ENCODE measurements at regions not wholly inside any gene's neighbourhood (a gene's known extent, or its start where the extent isn't known, plus 50 kb on each side); places are given as distances from the start of the nearest gene placed in this dataset.

GRCh38 chr15:98513428-98513986 lies 134.8 kb upstream of the IGF1R start:
- DNase-seq (ENCODE audit: low read depth, low spot score): no peak
- no peak overlapping the region for H3K4me3 Mint-ChIP-seq
- H3K27ac Mint-ChIP-seq (ENCODE audit: unreplicated experiment): no peak overlapping the region
- H3K9me3 Mint-ChIP-seq: peaks cover 2% of the 10 kb centered on the region
- H3K36me3 Mint-ChIP-seq (ENCODE audit: low read depth): no peaks in the 10 kb centered on the region
- TF ChIP-seq, protein P1, sequence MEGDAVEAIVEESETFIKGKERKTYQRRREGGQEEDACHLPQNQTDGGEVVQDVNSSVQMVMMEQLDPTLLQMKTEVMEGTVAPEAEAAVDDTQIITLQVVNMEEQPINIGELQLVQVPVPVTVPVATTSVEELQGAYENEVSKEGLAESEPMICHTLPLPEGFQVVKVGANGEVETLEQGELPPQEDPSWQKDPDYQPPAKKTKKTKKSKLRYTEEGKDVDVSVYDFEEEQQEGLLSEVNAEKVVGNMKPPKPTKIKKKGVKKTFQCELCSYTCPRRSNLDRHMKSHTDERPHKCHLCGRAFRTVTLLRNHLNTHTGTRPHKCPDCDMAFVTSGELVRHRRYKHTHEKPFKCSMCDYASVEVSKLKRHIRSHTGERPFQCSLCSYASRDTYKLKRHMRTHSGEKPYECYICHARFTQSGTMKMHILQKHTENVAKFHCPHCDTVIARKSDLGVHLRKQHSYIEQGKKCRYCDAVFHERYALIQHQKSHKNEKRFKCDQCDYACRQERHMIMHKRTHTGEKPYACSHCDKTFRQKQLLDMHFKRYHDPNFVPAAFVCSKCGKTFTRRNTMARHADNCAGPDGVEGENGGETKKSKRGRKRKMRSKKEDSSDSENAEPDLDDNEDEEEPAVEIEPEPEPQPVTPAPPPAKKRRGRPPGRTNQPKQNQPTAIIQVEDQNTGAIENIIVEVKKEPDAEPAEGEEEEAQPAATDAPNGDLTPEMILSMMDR (conservative IDR thresholded peaks at IDR 0.05): no peak
- no peaks in the 10 kb centered on the region for H3K4me1 Mint-ChIP-seq
- peaks cover 2% of the 10 kb centered on the region for H3K27me3 Mint-ChIP-seq (ENCODE audit: low read depth)

DNA sequence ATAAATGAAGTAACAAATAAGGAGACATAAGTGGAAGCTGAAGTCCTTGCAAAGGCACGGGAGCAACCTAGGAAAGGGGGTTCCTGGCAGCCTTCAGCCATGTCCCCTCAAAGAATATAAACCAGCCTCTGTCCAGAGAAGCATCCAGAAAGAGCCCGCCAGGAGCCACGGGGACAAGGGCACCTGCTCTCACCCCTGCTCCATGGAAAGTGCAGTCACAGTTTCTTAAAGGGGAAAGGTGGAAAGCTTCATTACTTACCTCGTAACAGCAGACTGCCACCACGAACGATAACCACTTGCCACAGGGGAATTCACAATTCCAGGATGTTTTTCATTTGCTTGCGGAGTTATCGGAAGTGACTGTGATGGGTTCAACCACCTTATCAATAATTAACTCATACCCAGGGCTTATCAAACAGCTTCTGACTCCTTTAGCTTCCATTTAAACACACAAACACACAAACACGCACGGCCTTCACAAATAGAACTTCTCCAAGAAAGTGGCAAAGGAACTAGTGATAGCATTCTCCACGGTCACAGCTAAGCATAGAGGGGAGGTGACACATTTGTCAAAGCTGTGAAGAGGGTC lies 134.2 kb upstream of the IGF1R start:
- TF ChIP-seq, protein P1 (conservative IDR thresholded peaks at IDR 0.05): no peak
- peaks cover 3% of the 10 kb centered on the region for H3K4me1 Mint-ChIP-seq

DNA sequence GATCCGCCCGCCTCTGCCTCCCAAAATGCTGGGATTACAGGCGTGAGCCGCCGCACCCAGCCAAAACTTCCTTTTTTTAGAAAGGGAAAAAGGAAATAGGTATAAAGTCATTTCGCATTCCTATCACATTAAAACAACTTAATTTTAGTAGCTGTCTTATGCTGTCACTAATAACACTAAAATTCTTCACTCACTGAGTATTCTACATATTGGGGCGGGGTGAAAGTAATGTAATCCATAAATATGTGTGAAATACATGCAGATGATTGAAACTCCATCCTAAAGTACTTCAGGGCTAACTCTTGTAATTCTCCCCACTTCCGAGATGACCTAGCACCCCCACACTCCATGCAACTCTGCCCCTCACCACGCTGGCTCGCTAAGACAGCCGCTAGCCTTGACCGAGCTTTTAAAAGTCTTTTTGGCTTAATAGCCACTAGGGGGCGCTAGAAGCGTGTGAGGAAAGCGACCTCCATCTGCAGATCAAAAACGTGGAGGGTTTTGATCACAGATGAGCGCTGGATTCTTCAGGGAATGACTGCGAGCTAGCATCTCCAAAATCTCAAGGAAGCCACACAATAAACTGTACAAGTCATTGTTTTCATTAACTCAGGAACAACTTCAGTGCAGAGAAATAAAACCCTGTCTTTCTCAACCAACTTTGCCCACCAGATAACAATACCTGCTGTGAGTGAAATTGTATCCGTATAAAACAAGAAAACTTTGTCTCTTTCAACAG lies 129.3 kb upstream of the IGF1R start:
- no peak overlapping the region for H3K27ac Mint-ChIP-seq (ENCODE audit: unreplicated experiment)
- TF ChIP-seq, protein P1 (conservative IDR thresholded peaks at IDR 0.05): peak; percentile 80
- H3K4me1 Mint-ChIP-seq: peaks cover 8% of the 10 kb centered on the region
- no peaks in the 10 kb centered on the region for H3K27me3 Mint-ChIP-seq (ENCODE audit: low read depth)
- no peaks in the 10 kb centered on the region for H3K9me3 Mint-ChIP-seq
- H3K36me3 Mint-ChIP-seq (ENCODE audit: low read depth): no peaks in the 10 kb centered on the region
- no peak overlapping the region for H3K4me3 Mint-ChIP-seq
- DNase-seq (ENCODE audit: low read depth, low spot score): peak; percentile 44

More for the DNA sequence above, 134.2 kb upstream of the IGF1R start:
- peaks cover 2% of the 10 kb centered on the region for H3K9me3 Mint-ChIP-seq
- no peak for DNase-seq (ENCODE audit: low read depth, low spot score)
- peaks cover 2% of the 10 kb centered on the region for H3K27me3 Mint-ChIP-seq (ENCODE audit: low read depth)
- no peak overlapping the region for H3K27ac Mint-ChIP-seq (ENCODE audit: unreplicated experiment)
- no peaks in the 10 kb centered on the region for H3K36me3 Mint-ChIP-seq (ENCODE audit: low read depth)
- H3K4me3 Mint-ChIP-seq: no peak overlapping the region

- no peaks in the 10 kb centered on the region for H3K9me3 Mint-ChIP-seq
These were observed 128.4 kb upstream of the IGF1R start for GRCh38 chr15:98519767-98520550.

DNA sequence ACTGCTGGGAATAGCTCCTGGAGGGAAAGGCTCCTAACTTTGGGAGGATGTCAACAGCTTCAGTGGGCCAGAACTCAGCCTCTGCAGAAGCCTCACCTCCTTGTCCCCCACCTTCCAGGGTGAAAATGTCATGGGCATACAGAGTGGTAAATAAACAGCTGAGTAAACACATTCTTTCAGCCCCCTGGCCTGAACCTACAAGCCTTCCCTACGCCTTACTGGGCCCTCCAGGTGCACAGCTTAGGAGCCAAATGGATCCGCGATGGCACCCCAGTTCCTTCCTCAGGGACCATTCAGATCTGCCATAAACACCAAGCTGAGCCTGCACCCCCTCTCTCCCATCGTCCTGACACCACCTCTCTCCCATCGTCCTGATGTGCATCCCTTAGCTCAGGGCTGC lies 126.2 kb upstream of the IGF1R start:
- Mint-ChIP-seq H3K27ac (ENCODE audit: unreplicated experiment) (no peak overlapping the region), H3K27me3 (ENCODE audit: low read depth) (no peaks in the 10 kb centered on the region), H3K4me3 (no peak overlapping the region), H3K36me3 (ENCODE audit: low read depth) (no peaks in the 10 kb centered on the region), H3K9me3 (no peaks in the 10 kb centered on the region), H3K4me1 (peaks cover 17% of the 10 kb centered on the region)
- TF ChIP-seq, protein P1 (conservative IDR thresholded peaks at IDR 0.05): no peak
- no peak for DNase-seq (ENCODE audit: low read depth, low spot score)

More at GRCh38 chr15:98519767-98520550, 128.4 kb upstream of the IGF1R start:
- TF ChIP-seq, protein P1 (conservative IDR thresholded peaks at IDR 0.05): no peak
- Mint-ChIP-seq H3K36me3 (ENCODE audit: low read depth) (no peaks in the 10 kb centered on the region), H3K4me3 (no peak overlapping the region), H3K27ac (ENCODE audit: unreplicated experiment) (no peak overlapping the region), H3K4me1 (peaks cover 17% of the 10 kb centered on the region), H3K27me3 (ENCODE audit: low read depth) (no peaks in the 10 kb centered on the region)
- DNase-seq (ENCODE audit: low read depth, low spot score): no peak
